ENCODE measurements at regions not wholly inside any gene's neighbourhood (a gene's known extent, or its start where the extent isn't known, plus 50 kb on each side); places are given as distances from the start of the nearest gene placed in this dataset.

DNA sequence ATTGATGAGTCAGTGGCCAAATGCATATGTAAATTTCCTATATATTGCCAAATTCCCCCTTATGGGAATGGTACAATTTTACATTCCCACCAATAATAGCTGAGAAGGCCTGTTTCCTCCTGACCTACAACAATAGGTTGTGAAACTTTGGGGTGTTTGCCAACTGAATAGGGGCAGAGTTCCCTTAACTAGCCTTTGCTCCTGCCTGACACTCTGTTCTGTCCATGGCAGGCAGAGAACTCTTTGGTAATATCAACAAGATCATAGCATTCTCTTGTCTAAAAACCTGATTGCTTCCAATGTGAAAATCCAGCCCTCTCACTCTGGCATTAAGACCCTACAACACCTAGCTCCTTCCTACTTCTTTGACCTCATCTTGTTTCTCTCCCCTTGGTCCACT, 149.7 kb downstream of the HAPSTR1 start:
- no peak for TF ChIP-seq POLR2A (IDR thresholded peaks at IDR 0.05)
- TF ChIP-seq, protein P1, sequence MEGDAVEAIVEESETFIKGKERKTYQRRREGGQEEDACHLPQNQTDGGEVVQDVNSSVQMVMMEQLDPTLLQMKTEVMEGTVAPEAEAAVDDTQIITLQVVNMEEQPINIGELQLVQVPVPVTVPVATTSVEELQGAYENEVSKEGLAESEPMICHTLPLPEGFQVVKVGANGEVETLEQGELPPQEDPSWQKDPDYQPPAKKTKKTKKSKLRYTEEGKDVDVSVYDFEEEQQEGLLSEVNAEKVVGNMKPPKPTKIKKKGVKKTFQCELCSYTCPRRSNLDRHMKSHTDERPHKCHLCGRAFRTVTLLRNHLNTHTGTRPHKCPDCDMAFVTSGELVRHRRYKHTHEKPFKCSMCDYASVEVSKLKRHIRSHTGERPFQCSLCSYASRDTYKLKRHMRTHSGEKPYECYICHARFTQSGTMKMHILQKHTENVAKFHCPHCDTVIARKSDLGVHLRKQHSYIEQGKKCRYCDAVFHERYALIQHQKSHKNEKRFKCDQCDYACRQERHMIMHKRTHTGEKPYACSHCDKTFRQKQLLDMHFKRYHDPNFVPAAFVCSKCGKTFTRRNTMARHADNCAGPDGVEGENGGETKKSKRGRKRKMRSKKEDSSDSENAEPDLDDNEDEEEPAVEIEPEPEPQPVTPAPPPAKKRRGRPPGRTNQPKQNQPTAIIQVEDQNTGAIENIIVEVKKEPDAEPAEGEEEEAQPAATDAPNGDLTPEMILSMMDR (IDR thresholded peaks at IDR 0.05), result no peak

Measured in thyroid gland (tissue), 4 donors.